Upper lobe of left lung (tissue), 6 donors: ENCODE measurements at regions not wholly inside any gene's neighbourhood (a gene's known extent, or its start where the extent isn't known, plus 50 kb on each side); places are given as distances from the start of the nearest gene placed in this dataset.

Experiments
- ATAC-seq, 2 donors: fragments of 200-7000 bp; cut with Tn5 transposase; one replicate each; pipeline ENCODE4 v1.9.1; 2022; ENCODE audit warnings: mild to moderate bottlenecking in 2 of 2, moderate library complexity in 2 of 2; ENCODE audit not compliant: low FRiP score in 2 of 2
- DNase-seq, 2 donors: peaks; one replicate each; pipeline ENCODE4 v3.0.0-alpha.2; 2019 to 2020
- H3K27ac ChIP-seq, 4 donors: fragments of 200-600 bp; sonication (generic); one replicate each; pipeline ENCODE4 v1.5.1; 2016 to 2019
- H3K27me3 ChIP-seq, 4 donors: fragments of 200-600 bp; sonication (generic); one replicate each; pipeline ENCODE4 v1.5.1; 2017 to 2019
- H3K36me3 ChIP-seq, 4 donors: fragments of 200-600 bp; sonication (generic); one replicate each; pipeline ENCODE4 v1.5.1; 2016 to 2019
- H3K4me1 ChIP-seq, 4 donors: fragments of 200-600 bp; sonication (generic); one replicate each; pipeline ENCODE4 v1.5.1; 2018 to 2019
- H3K4me3 ChIP-seq, 4 donors: fragments of 200-600 bp; sonication (generic); one replicate each; pipeline ENCODE4 v1.5.1; 2017 to 2019; ENCODE audit warnings: mild to moderate bottlenecking in 2 of 4, moderate library complexity in 1 of 4
- H3K9me3 ChIP-seq, 4 donors: fragments of 200-600 bp; sonication (generic); one replicate each; pipeline ENCODE4 v1.5.1; 2018 to 2019
- CTCF ChIP-seq, 6 experiments: fragments of 450-650 bp in 4 of 6; fragments of 200-600 bp in 2 of 6; sonication (generic) in 2 of 6; IDR thresholded peaks; one replicate each; pipeline ENCODE4 v1.5.1; 2016 to 2019; ENCODE audit warnings: antibody characterized with exemption in 6 of 6
- EP300 ChIP-seq, 4 donors: sonication (generic); formaldehyde crosslinking; IDR thresholded peaks; one replicate each; pipeline ENCODE4 v1.5.1; 2017; ENCODE audit warnings: antibody characterized with exemption in 4 of 4, control low read depth in 2 of 4
- POLR2A ChIP-seq, 4 donors: fragments of 450-650 bp; IDR thresholded peaks; one replicate each; pipeline ENCODE4 v1.5.1; 2016 to 2017; ENCODE audit warnings: antibody characterized with exemption in 4 of 4, mild to moderate bottlenecking in 2 of 4
- POLR2AphosphoS5 ChIP-seq, 2 donors: sonication (generic); formaldehyde crosslinking; IDR thresholded peaks; one replicate each; pipeline ENCODE4 v1.5.1; 2017; ENCODE audit warnings: antibody characterized with exemption in 2 of 2
- WGBS, 2 donors: methylation state at CpG; one replicate each; pipeline ENCODE4 v1.1.5; 2017 to 2018; 5-methylcytosine and 5-hydroxymethylcytosine counted together
- donor health status: DM: no; HTN: no; CAD: no; lungs with moderate emphysema.
- donor health status: DM: no; HTN: yes; CAD: no; lungs with severe emphysema.

GRCh38 chr6:14058735-14059134 is 58.8 kb upstream of the CD83 start:
- no peak for DNase-seq
- Histone ChIP-seq H3K27ac (no peak overlapping the region), H3K4me3 (no peak overlapping the region), H3K4me1 (no peaks in the 10 kb centered on the region), H3K27me3 (no peaks in the 10 kb centered on the region), H3K36me3 (no peaks in the 10 kb centered on the region), H3K9me3 (no peaks in the 10 kb centered on the region)
- 86 to 88% methylated on average over 3 of the region's 3 CpGs for WGBS, 2 donors
- TF ChIP-seq POLR2A (IDR thresholded peaks at IDR 0.05) (no peak), EP300 (IDR thresholded peaks at IDR 0.05) (no peak), POLR2AphosphoS5 (IDR thresholded peaks at IDR 0.05) (no peak), CTCF (IDR thresholded peaks at IDR 0.05) (no peak)
- no peak for ATAC-seq

- Histone ChIP-seq H3K27me3 (no peaks in the 10 kb centered on the region), H3K27ac (no peak overlapping the region), H3K4me3 (no peak overlapping the region), H3K4me1 (no peaks in the 10 kb centered on the region), H3K36me3 (no peaks in the 10 kb centered on the region), H3K9me3 (no peaks in the 10 kb centered on the region)
- TF ChIP-seq POLR2AphosphoS5 (IDR thresholded peaks at IDR 0.05) (no peak), CTCF (IDR thresholded peaks at IDR 0.05) (no peak), POLR2A (IDR thresholded peaks at IDR 0.05) (no peak), EP300 (IDR thresholded peaks at IDR 0.05) (no peak)
- peak in 1 of 2 donors; percentile 13 for DNase-seq
- 65% methylated on average over 9 to 10 of the region's 10 CpGs for WGBS, 2 donors
- ATAC-seq, result no peak
Observed at GRCh38 chr6:14059791-14060436, 57.7 kb upstream of the CD83 start.

GRCh38 chr6:14060971-14061370 is 56.6 kb upstream of the CD83 start:
- no peak for TF ChIP-seq POLR2AphosphoS5 (IDR thresholded peaks at IDR 0.05)
- no peak for TF ChIP-seq POLR2A (IDR thresholded peaks at IDR 0.05)
- TF ChIP-seq CTCF (IDR thresholded peaks at IDR 0.05), result no peak
- TF ChIP-seq EP300 (IDR thresholded peaks at IDR 0.05), result no peak
- ATAC-seq, result no peak
- Histone ChIP-seq H3K9me3 (no peaks in the 10 kb centered on the region), H3K4me1 (no peaks in the 10 kb centered on the region), H3K36me3 (no peaks in the 10 kb centered on the region), H3K4me3 (no peak overlapping the region), H3K27me3 (no peaks in the 10 kb centered on the region), H3K27ac (no peak overlapping the region)
- DNase-seq, result no peak
- 41 to 57% methylated on average over 1 of the region's 1 CpG for WGBS, 2 donors

- TF ChIP-seq POLR2A (IDR thresholded peaks at IDR 0.05) (no peak), POLR2AphosphoS5 (IDR thresholded peaks at IDR 0.05) (no peak)
- ATAC-seq (no peak), DNase-seq (no peak)
- Histone ChIP-seq H3K27ac (no peak overlapping the region), H3K4me3 (no peak overlapping the region), H3K27me3 (no peaks in the 10 kb centered on the region), H3K4me1 (no peaks in the 10 kb centered on the region), H3K9me3 (no peaks in the 10 kb centered on the region), H3K36me3 (no peaks in the 10 kb centered on the region)
- WGBS, 2 donors, result 47 to 58% methylated on average over 4 of the region's 4 CpGs
Observed at GRCh38 chr6:14061643-14062042, 55.9 kb upstream of the CD83 start.

GRCh38 chr6:14062345-14063029 is 55.1 kb upstream of the CD83 start:
- TF ChIP-seq EP300 (IDR thresholded peaks at IDR 0.05) (no peak), POLR2AphosphoS5 (IDR thresholded peaks at IDR 0.05) (no peak), CTCF (IDR thresholded peaks at IDR 0.05) (no peak), POLR2A (IDR thresholded peaks at IDR 0.05) (no peak)
- no peaks in the 10 kb centered on the region for H3K36me3 ChIP-seq
- H3K4me1 ChIP-seq, result no peaks in the 10 kb centered on the region
- WGBS, 2 donors, result 91 to 93% methylated on average over 3 of the region's 3 CpGs
- ATAC-seq (no peak), DNase-seq (no peak)
- no peak overlapping the region for H3K27ac ChIP-seq
- H3K27me3 ChIP-seq, result no peaks in the 10 kb centered on the region
- no peaks in the 10 kb centered on the region for H3K9me3 ChIP-seq
- H3K4me3 ChIP-seq, result no peak overlapping the region
